Endothelial cell (in vitro differentiated cells): ENCODE measurements at regions not wholly inside any gene's neighbourhood (a gene's known extent, or its start where the extent isn't known, plus 50 kb on each side); places are given as distances from the start of the nearest gene placed in this dataset.

ENCODE experiments used
- DNase-seq: peaks from one replicate; pipeline ENCODE4 v3.0.0; 2021; ENCODE audit warnings: low spot score
- H3K27ac Mint-ChIP-seq: one replicate; pipeline ENCODE4 v1.8.0; 2021; ENCODE audit warnings: mixed read lengths, inconsistent platforms; ENCODE audit not compliant: unreplicated experiment
- H3K27me3 Mint-ChIP-seq: one replicate; pipeline ENCODE4 v1.8.0; 2021; ENCODE audit warnings: mild to moderate bottlenecking, moderate library complexity, mixed read lengths, inconsistent platforms; ENCODE audit not compliant: unreplicated experiment
- H3K36me3 Mint-ChIP-seq: one replicate; pipeline ENCODE4 v1.8.0; 2021; ENCODE audit warnings: mild to moderate bottlenecking, low read depth, mixed read lengths, inconsistent platforms; ENCODE audit not compliant: unreplicated experiment
- H3K4me1 Mint-ChIP-seq: one replicate; pipeline ENCODE4 v1.8.0; 2021; ENCODE audit warnings: mild to moderate bottlenecking, mixed read lengths, inconsistent platforms; ENCODE audit not compliant: unreplicated experiment
- H3K4me3 Mint-ChIP-seq: one replicate; pipeline ENCODE4 v1.8.0; 2021; ENCODE audit warnings: mild to moderate bottlenecking, mixed read lengths, inconsistent platforms; ENCODE audit not compliant: unreplicated experiment
- H3K9me3 Mint-ChIP-seq: one replicate; pipeline ENCODE4 v1.8.0; 2021; ENCODE audit warnings: mixed read lengths, inconsistent platforms; ENCODE audit not compliant: unreplicated experiment
- TF ChIP-seq, protein P1 (sequence below): fragments of 200-600 bp; sonication (generic); IDR thresholded peaks from one replicate; pipeline ENCODE4 v1.5.0; 2021; ENCODE audit warnings: antibody characterized with exemption; ENCODE audit not compliant: unreplicated experiment

DNA sequence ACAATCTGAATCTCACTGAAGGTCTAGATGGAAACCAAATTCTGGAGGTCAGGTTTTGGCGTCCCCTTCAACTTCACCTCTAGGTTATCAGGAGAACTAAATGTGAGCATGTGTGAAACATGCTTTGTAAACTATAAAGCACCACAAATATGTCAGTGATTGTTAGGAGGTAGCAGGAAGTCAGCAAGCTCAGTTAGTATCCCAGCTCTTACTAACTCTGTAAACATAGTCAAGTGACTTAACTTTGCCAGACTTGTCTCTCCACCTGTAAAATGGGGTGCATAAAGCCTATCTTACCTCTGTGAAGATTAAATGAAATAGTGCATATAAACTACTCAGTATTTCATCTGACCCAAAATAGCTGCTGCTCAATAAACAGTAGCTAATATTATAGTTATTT, 121.5 kb downstream of the INSIG2 start:
- Mint-ChIP-seq H3K4me1 (peaks cover 3% of the 10 kb centered on the region), H3K9me3 (no peaks in the 10 kb centered on the region), H3K4me3 (no peak overlapping the region), H3K27ac (no peak overlapping the region), H3K27me3 (no peaks in the 10 kb centered on the region), H3K36me3 (no peaks in the 10 kb centered on the region)
- no peak for DNase-seq
- TF ChIP-seq, protein P1, sequence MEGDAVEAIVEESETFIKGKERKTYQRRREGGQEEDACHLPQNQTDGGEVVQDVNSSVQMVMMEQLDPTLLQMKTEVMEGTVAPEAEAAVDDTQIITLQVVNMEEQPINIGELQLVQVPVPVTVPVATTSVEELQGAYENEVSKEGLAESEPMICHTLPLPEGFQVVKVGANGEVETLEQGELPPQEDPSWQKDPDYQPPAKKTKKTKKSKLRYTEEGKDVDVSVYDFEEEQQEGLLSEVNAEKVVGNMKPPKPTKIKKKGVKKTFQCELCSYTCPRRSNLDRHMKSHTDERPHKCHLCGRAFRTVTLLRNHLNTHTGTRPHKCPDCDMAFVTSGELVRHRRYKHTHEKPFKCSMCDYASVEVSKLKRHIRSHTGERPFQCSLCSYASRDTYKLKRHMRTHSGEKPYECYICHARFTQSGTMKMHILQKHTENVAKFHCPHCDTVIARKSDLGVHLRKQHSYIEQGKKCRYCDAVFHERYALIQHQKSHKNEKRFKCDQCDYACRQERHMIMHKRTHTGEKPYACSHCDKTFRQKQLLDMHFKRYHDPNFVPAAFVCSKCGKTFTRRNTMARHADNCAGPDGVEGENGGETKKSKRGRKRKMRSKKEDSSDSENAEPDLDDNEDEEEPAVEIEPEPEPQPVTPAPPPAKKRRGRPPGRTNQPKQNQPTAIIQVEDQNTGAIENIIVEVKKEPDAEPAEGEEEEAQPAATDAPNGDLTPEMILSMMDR = no peak

DNA sequence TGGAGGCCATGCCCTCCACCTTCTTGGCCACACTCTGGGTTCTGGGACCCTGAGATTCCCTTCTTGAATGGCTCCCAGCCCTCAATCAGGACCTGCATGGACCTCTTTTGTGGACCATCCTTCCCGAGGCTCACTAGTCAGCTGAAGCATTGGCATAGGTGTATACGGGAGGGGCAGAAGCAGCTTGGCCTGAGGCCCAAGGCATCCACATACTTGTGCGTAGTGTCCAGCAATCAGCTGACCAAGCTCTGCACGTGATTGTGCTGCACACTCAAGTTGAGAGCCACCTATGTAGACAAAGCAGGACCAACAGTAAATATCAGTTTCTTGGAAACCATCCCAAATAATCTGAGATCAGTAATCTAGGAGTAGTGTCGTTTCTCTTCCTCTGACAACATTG, 119.6 kb downstream of the INSIG2 start:
- Mint-ChIP-seq H3K4me1 (peaks cover 3% of the 10 kb centered on the region), H3K36me3 (no peaks in the 10 kb centered on the region), H3K27ac (no peak overlapping the region), H3K27me3 (no peaks in the 10 kb centered on the region), H3K4me3 (no peak overlapping the region), H3K9me3 (no peaks in the 10 kb centered on the region)
- TF ChIP-seq, protein P1 = no peak
- no peak for DNase-seq

DNA sequence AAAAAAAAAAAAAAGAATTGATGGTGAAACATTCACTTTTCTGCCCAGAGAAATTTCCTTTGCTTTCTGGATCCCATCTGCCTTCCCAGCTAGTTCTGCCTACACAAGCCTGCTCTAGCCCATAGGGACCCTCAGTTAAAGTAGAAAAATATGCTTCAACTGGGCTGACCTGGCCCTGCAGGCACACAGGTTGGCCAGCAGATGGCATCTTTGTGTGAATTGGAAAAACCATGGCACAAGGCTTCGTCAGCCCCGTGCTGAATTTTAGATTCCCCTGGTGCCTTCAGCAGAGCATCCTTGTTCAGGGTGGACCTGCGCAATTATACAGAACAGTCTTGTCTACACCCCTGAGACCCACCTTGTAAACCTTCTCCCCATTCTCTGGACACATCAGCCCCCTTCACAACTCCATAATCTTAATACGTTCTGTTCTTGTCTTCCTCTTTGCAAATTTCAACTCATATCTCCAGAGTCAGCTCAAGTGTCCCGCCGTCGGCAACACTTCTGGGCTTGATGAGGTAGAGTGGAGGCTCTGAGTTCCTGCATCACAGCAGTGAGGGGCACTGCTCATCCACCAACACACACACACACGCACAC, 114.5 kb downstream of the INSIG2 start:
- no peak overlapping the region for H3K27ac Mint-ChIP-seq
- TF ChIP-seq, protein P1 = peak; percentile 78
- no peaks in the 10 kb centered on the region for H3K36me3 Mint-ChIP-seq
- H3K4me3 Mint-ChIP-seq = no peak overlapping the region
- H3K27me3 Mint-ChIP-seq = no peaks in the 10 kb centered on the region
- no peaks in the 10 kb centered on the region for H3K4me1 Mint-ChIP-seq
- H3K9me3 Mint-ChIP-seq = no peaks in the 10 kb centered on the region
- DNase-seq = peak; percentile 72

DNA sequence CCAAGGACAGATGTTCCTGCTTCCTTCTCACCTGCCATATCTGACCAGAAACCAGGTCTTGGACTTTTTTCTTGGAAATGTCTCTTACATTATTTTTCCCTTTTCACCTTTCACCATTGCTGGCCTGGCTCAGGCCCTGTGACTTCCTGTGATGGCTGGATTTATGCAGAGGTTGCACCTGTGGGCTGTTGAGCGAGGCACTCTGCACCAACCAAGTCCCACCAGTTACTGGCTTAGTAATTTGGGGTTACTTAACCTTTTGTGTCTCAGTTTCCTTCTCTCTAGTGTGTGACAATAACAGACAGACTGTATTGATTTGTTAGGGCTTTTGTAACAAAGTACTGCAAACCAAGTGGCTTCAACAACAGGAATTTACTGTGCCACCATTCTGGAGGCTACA, 110.0 kb downstream of the INSIG2 start:
- no peak overlapping the region for H3K27ac Mint-ChIP-seq
- H3K27me3 Mint-ChIP-seq = no peaks in the 10 kb centered on the region
- H3K9me3 Mint-ChIP-seq = no peaks in the 10 kb centered on the region
- TF ChIP-seq, protein P1 = no peak
- H3K4me1 Mint-ChIP-seq = no peaks in the 10 kb centered on the region
- H3K36me3 Mint-ChIP-seq = no peaks in the 10 kb centered on the region
- H3K4me3 Mint-ChIP-seq = no peak overlapping the region
- DNase-seq = no peak

DNA sequence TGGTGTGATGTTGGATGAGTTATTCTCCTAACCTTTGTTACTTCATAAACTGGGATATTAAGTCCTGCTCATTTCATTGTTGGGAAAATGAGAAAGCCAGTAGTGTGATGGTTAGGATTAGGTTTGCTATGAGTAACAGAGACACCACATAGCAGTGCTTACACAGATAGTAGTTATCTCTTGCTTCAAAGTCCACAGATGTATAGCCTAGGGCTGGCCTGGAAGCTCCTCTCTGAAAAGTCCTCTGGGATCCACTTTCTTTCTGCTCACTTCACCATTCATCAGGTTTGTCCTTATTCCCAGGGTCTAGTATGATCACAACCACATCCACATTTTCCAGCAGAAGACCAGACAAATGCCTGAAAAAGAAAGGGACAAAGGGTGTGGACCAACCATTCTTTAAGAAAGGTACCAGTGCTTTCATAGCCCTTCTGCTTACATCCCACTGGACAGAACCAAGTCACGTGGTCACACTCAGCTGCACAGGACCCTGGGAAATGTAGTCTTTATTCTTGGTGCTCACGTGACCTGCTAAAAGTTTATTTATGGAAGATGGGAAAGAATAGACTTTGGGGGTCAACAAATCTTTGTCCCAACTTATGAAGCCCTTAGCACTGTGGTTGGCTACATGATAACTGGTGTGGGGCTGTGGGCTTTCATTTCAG, 108.9 kb downstream of the INSIG2 start:
- TF ChIP-seq, protein P1 = no peak
- no peak overlapping the region for H3K4me3 Mint-ChIP-seq
- no peaks in the 10 kb centered on the region for H3K27me3 Mint-ChIP-seq
- no peaks in the 10 kb centered on the region for H3K4me1 Mint-ChIP-seq
- no peak overlapping the region for H3K27ac Mint-ChIP-seq
- no peaks in the 10 kb centered on the region for H3K36me3 Mint-ChIP-seq
- H3K9me3 Mint-ChIP-seq = no peaks in the 10 kb centered on the region
- no peak for DNase-seq
